ENCODE measurements at regions not wholly inside any gene's neighbourhood (a gene's known extent, or its start where the extent isn't known, plus 50 kb on each side); places are given as distances from the start of the nearest gene placed in this dataset.

- TF ChIP-seq, protein P1, sequence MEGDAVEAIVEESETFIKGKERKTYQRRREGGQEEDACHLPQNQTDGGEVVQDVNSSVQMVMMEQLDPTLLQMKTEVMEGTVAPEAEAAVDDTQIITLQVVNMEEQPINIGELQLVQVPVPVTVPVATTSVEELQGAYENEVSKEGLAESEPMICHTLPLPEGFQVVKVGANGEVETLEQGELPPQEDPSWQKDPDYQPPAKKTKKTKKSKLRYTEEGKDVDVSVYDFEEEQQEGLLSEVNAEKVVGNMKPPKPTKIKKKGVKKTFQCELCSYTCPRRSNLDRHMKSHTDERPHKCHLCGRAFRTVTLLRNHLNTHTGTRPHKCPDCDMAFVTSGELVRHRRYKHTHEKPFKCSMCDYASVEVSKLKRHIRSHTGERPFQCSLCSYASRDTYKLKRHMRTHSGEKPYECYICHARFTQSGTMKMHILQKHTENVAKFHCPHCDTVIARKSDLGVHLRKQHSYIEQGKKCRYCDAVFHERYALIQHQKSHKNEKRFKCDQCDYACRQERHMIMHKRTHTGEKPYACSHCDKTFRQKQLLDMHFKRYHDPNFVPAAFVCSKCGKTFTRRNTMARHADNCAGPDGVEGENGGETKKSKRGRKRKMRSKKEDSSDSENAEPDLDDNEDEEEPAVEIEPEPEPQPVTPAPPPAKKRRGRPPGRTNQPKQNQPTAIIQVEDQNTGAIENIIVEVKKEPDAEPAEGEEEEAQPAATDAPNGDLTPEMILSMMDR (conservative IDR thresholded peaks at IDR 0.05; ENCODE audit: low read length): no peak
- no peak for TF ChIP-seq EZH2phosphoT487 (IDR thresholded peaks at IDR 0.05; ENCODE audit: borderline replicate concordance, low read depth, low read length)
Observed at GRCh38 chr16:17543073-17543472, 72.3 kb upstream of the XYLT1 start.
